Activated B cell treated with CpG ODN at 0.5 μM for 24 hours (primary cell): ENCODE measurements at regions not wholly inside any gene's neighbourhood (a gene's known extent, or its start where the extent isn't known, plus 50 kb on each side); places are given as distances from the start of the nearest gene placed in this dataset.

ENCODE experiments used
- ATAC-seq: fragments of 200-7000 bp; cut with Tn5 transposase; one replicate; pipeline ENCODE4 v1.10.0; 2021; ENCODE audit warnings: low read depth, mild to moderate bottlenecking, moderate library complexity
- CTCF ChIA-PET: fragments of 350-600 bp; sonication (Branson Sonifier 250); formaldehyde crosslinking; loops from one replicate; lab custom pipeline; 2021; ENCODE audit warnings: antibody characterized with exemption; lab: Charles Lee
- POLR2A ChIA-PET: fragments of 350-600 bp; sonication (Branson Sonifier 250); formaldehyde crosslinking; loops from one replicate; lab custom pipeline; 2021; ENCODE audit warnings: antibody characterized with exemption; lab: Charles Lee
- DNase-seq: peaks from one replicate; pipeline ENCODE4 v3.0.0; 2022
- H3K27ac Mint-ChIP-seq: one replicate; pipeline ENCODE4 v1.8.0; 2020; ENCODE audit warnings: mixed read lengths
- H3K27me3 Mint-ChIP-seq: one replicate; pipeline ENCODE4 v1.8.0; 2021; ENCODE audit warnings: mixed read lengths
- H3K36me3 Mint-ChIP-seq: one replicate; pipeline ENCODE4 v1.8.0; 2021; ENCODE audit warnings: low read depth, mixed read lengths
- H3K4me1 Mint-ChIP-seq: one replicate; pipeline ENCODE4 v1.8.0; 2021; ENCODE audit warnings: mixed read lengths
- H3K4me3 Mint-ChIP-seq: one replicate; pipeline ENCODE4 v1.8.0; 2020; ENCODE audit warnings: mild to moderate bottlenecking, mixed read lengths
- H3K9me3 Mint-ChIP-seq: one replicate; pipeline ENCODE4 v1.8.0; 2020; ENCODE audit warnings: mixed read lengths
- CTCF ChIP-seq: fragments of 200-600 bp; IDR thresholded peaks from one replicate; pipeline ENCODE4 v1.8.0; 2022; ENCODE audit warnings: antibody characterized with exemption, mild to moderate bottlenecking
- intact Hi-C: fragments of 100-400 bp; cut with micrococcal nuclease; formaldehyde crosslinking; loops from one replicate; pipeline ENCODE4 v1.15.1; 2024

DNA sequence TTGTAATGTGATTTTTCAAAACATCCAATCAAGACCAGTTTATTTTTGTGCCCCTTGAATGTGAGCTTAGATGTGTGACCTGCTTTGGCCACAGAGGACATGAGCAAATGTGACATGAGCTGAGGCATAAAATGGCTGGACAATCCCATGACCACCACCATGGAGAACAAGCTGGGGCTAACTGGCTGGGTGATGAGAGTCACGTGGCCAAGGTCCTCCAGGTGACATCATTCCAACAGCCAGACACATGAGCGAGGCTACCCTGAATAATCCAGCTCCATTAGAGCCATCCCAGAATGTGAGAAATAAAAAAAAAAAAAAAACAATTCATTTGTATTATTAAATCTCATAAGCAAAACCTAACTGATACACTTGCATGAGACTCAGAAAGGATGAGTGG lies 90.4 kb upstream of the LDB2 start:
- Mint-ChIP-seq H3K4me3 (no peak overlapping the region), H3K27me3 (no peaks in the 10 kb centered on the region), H3K36me3 (no peaks in the 10 kb centered on the region), H3K9me3 (no peaks in the 10 kb centered on the region), H3K27ac (no peak overlapping the region), H3K4me1 (no peaks in the 10 kb centered on the region)
- intact Hi-C loops, result no loop called here
- DNase-seq, result no peak
- TF ChIP-seq CTCF, result no peak
- POLR2A ChIA-PET, result no interaction called here
- CTCF ChIA-PET, result no interaction called here
- no peak for ATAC-seq

DNA sequence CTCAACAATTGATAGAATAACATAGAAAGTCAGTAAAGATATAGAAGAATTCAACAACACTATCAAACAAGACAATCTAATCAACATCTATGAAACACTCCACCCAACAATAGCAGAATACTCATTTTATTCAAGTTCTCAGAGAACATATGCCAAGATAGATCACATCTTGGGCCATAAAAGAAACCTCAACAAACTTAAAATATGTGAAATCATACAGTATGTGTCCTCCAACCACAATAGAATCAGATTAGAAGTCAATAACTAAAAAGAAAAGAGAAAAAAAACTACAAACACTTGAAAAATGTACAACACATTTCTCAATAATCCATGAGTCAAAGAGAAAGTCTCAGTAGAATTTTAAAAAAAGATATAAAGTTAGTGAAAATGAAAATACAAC lies 78.6 kb upstream of the LDB2 start:
- no peaks in the 10 kb centered on the region for H3K36me3 Mint-ChIP-seq
- CTCF ChIA-PET, result no interaction called here

GRCh38 chr4:16969696-16970135 lies 71.3 kb upstream of the LDB2 start:
- Mint-ChIP-seq H3K9me3 (no peaks in the 10 kb centered on the region), H3K4me1 (no peaks in the 10 kb centered on the region), H3K27me3 (no peaks in the 10 kb centered on the region), H3K27ac (no peak overlapping the region), H3K36me3 (no peaks in the 10 kb centered on the region), H3K4me3 (no peak overlapping the region)
- no peak for TF ChIP-seq CTCF
- ChIA-PET POLR2A (no interaction called here), CTCF (no interaction called here)
- intact Hi-C loops, result no loop called here
- ATAC-seq (no peak), DNase-seq (no peak)

More for the DNA sequence above, 78.6 kb upstream of the LDB2 start:
- intact Hi-C loops, result no loop called here
- no peaks in the 10 kb centered on the region for H3K4me1 Mint-ChIP-seq
- ATAC-seq, result no peak
- POLR2A ChIA-PET, result no interaction called here
- peaks cover 3% of the 10 kb centered on the region for H3K9me3 Mint-ChIP-seq
- H3K27me3 Mint-ChIP-seq, result no peaks in the 10 kb centered on the region
- no peak for TF ChIP-seq CTCF
- no peak overlapping the region for H3K4me3 Mint-ChIP-seq
- no peak overlapping the region for H3K27ac Mint-ChIP-seq
- DNase-seq, result no peak

- Mint-ChIP-seq H3K36me3 (no peaks in the 10 kb centered on the region), H3K27ac (no peak overlapping the region), H3K4me3 (no peak overlapping the region), H3K9me3 (no peaks in the 10 kb centered on the region), H3K4me1 (no peaks in the 10 kb centered on the region), H3K27me3 (no peaks in the 10 kb centered on the region)
- no peak for DNase-seq
- TF ChIP-seq CTCF, result no peak
- intact Hi-C loops, result no loop called here
- POLR2A ChIA-PET, result no interaction called here
- ATAC-seq, result no peak
- CTCF ChIA-PET, result no interaction called here
Observed at GRCh38 chr4:16967722-16968121, 69.3 kb upstream of the LDB2 start.

DNA sequence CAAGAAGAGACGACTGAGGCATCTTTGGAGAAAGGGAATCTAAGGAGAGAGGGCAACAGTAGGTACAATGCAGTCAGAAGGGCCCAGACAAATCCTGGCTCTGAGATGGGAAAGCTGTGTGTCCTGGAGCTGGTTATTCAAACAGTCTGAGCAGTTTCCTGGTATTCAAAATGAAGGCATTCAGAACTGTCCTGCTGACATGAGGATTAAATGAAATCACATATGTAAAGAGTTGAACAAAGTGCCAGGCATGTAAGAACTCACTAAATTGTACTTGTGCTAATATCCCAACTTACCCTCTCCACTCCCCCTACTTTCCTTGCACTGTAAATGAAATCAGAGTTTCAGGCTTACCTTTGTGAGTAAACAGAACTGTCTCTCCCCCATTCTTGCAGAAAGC lies 60.9 kb upstream of the LDB2 start:
- DNase-seq (no peak), ATAC-seq (no peak)
- Mint-ChIP-seq H3K27me3 (no peaks in the 10 kb centered on the region), H3K27ac (no peak overlapping the region), H3K36me3 (no peaks in the 10 kb centered on the region), H3K9me3 (peaks cover 13% of the 10 kb centered on the region), H3K4me3 (no peak overlapping the region), H3K4me1 (no peaks in the 10 kb centered on the region)
- CTCF ChIA-PET, result no interaction called here
- intact Hi-C loops, result no loop called here
- POLR2A ChIA-PET, result no interaction called here
- no peak for TF ChIP-seq CTCF
